ENCODE measurements at regions not wholly inside any gene's neighbourhood (a gene's known extent, or its start where the extent isn't known, plus 50 kb on each side); places are given as distances from the start of the nearest gene placed in this dataset.

- no peak for DNase-seq (ENCODE audit: extremely low read depth, low read depth)
Measured at GRCh38 chr4:181775298-181775697, 467.9 kb upstream of the TENM3 start.

GRCh38 chr4:181776264-181777054, 466.7 kb upstream of the TENM3 start:
- DNase-seq (ENCODE audit: extremely low read depth, low read depth) = no peak

More at GRCh38 chr4:181775298-181775697, 467.9 kb upstream of the TENM3 start:
- TF ChIP-seq CTCF (IDR thresholded peaks at IDR 0.05; ENCODE audit: low read depth, low read length) = no peak

GRCh38 chr4:181777518-181777917, 465.7 kb upstream of the TENM3 start:
- no peak for DNase-seq (ENCODE audit: extremely low read depth, low read depth)
- no peak for TF ChIP-seq CTCF (IDR thresholded peaks at IDR 0.05; ENCODE audit: low read depth, low read length)

More at GRCh38 chr4:181776264-181777054, 466.7 kb upstream of the TENM3 start:
- no peak for TF ChIP-seq CTCF (IDR thresholded peaks at IDR 0.05; ENCODE audit: low read depth, low read length)

GRCh38 chr4:181784881-181785280, 458.3 kb upstream of the TENM3 start:
- DNase-seq (ENCODE audit: extremely low read depth, low read depth) = no peak

GRCh38 chr4:181792641-181793040, 450.6 kb upstream of the TENM3 start:
- TF ChIP-seq CTCF (IDR thresholded peaks at IDR 0.05; ENCODE audit: low read depth, low read length) = no peak

More at GRCh38 chr4:181784881-181785280, 458.3 kb upstream of the TENM3 start:
- no peak for TF ChIP-seq CTCF (IDR thresholded peaks at IDR 0.05; ENCODE audit: low read depth, low read length)

GRCh38 chr4:181793096-181793495, 450.1 kb upstream of the TENM3 start:
- no peak for DNase-seq (ENCODE audit: extremely low read depth, low read depth)
- no peak for TF ChIP-seq CTCF (IDR thresholded peaks at IDR 0.05; ENCODE audit: low read depth, low read length)

More at GRCh38 chr4:181792641-181793040, 450.6 kb upstream of the TENM3 start:
- no peak for DNase-seq (ENCODE audit: extremely low read depth, low read depth)

GRCh38 chr4:181796502-181796901, 446.7 kb upstream of the TENM3 start:
- TF ChIP-seq CTCF (IDR thresholded peaks at IDR 0.05; ENCODE audit: low read depth, low read length) = no peak
- DNase-seq (ENCODE audit: extremely low read depth, low read depth) = no peak
